GM21515 (cell line): ENCODE measurements at regions not wholly inside any gene's neighbourhood (a gene's known extent, or its start where the extent isn't known, plus 50 kb on each side); places are given as distances from the start of the nearest gene placed in this dataset.
"Not testable (repeated sequence)": the region's sequence is repeated elsewhere in the genome, so short reads cannot be mapped to it uniquely, and the experiment has no call there.

Source experiments
- ATAC-seq: cut with Tn5 transposase; IDR thresholded peaks from one replicate; pipeline ENCODE4 v1.9.1; 2021; ENCODE audit not compliant: unreplicated experiment

DNA sequence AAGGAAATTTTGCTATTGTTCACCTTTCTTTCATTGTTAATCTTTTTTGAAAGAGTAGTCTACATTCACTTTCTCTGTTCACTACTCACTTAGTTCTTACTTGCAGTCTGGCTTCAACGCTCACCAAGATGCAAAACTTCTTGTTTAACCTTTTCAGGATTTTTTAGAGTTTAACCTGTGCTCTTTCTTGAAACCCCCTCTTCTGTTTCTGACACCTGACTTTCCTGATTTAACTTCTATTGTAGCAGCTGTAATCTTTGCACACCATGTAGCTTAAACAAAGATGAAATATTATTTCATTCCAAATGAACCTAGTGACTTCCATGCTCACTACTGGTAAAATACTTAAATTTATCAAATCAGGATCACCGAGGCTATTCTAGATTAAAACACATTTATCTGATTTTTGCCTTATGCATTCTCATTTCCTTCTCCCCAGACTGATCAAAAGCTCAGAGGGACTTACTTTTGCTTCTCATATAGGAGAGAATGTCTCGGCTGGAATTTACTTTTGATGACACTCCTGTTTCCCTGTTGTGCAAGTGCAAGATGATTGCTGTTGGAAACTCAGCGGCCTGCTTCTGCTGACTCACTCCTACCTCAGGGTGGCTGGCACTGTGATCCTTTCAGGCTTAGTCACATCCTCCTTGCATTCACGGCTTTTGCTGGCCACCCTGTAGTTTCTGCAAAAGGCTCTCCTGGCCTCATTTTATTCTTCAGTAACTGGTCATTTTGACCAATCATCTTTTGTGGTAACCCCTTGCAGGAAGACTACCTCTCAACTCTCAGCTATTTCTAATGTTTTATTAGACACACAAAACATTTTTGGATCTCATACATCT lies 109.3 kb upstream of the IFNE start:
- no peak for ATAC-seq

DNA sequence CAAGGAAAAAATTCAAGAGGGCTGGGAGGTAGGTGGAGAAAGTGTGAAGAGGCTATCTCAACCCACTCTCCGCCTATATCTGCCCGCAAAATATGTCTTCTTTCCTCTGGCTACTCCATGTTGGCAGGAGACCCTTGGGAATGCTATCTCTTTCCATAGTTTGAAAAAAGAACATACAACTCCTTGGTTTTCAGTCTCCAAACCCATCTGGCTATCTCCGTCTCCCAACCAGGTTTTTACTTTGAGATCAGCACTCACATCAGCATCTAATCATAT lies 109.9 kb upstream of the IFNE start:
- no peak for ATAC-seq

DNA sequence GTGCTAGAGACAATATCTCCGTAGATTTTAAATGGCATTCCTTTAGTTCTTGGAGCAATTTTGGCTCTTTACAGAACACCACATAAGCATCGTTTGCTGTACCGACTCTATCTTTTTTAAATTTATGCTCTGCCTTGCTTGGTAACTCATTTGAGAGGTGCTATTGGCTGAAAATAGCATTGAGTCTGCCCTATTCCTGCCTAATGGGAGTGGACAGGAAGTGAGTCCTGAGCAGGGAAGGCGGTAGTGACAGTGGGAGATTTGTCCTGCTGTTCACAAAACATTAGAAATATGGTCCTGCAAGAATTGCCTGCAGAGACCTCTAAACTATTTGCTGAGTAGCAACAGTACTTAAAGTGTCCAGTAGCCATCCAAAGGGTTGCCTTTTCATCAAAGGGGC lies 115.2 kb upstream of the IFNE start:
- ATAC-seq: no peak

DNA sequence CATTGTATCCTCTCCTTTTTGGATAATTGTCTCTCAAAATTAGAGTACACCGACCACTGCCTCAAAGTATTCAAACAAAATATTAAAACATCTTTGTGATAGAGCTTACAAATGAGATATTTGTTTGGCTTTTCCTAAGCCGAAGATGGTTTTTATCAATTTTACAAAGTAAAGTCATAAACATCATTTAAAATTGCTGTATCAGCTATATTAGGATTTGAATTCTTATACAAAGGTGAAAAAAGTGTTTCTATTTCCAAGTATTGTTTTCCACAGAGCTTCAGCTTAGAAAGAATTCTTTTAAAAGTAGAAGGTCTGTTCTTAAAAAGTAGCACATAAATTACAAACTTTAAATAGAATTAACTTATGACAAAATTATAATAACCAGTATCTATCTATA lies 116.6 kb upstream of the IFNE start:
- no peak for ATAC-seq

DNA sequence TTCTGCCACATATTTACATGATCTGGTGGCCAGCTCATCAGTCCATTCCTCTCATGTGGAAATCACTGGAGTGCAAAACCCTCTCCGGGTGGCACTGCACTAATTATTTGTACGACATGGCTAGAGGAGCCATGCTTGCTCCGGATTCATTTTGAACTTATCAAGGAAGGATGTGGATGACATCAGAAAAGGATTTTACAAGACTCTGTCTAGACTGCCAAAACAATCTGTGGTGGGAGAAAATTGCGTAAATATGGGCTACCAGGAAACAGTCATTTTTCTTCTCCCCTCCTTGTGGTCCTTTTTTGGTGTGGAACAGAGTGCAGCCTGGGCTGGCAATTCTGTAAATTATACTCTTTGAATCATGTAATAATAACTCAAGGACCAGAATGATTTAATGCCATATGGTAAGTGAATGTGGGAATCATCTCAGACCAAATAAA lies 123.4 kb upstream of the IFNE start:
- no peak for ATAC-seq

DNA sequence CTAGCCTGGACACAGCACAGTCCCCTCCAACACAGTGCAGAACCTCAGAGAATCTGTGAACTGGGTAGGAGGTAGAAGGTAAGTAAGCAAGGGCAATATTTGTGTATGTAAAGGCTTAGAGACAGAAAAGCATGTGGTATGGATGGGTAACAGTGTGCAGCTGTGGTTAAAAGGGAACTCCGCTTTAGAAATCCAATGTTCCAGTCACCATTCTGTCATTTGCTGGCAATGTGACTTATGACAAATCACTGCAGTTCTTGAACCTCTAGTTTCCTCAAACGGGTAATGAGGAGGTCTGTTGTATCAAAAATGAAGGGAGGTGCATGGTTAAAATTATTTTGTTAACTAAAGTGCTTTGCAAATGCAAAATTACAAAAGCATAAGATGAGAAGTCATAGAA lies 125.5 kb upstream of the IFNE start:
- no peak for ATAC-seq

DNA sequence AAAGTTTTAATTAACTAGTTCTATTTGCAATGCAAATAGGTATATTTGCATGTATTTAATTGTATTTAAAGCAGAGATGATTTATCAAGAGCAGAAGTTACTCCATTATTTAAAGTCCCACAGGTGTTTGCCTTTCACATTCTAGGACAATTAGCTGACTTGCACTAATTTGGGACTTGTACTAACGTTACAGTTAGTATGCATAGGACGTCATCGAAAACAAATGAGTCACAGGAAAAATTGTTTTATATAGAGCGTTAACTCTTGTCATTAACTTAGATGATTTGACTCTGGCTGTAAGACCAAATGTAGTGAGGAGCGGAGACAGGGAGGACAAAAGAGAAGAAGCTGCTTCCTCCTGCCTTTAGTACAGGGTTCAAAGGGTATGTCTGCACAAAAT lies 126.1 kb upstream of the IFNE start:
- no peak for ATAC-seq

DNA sequence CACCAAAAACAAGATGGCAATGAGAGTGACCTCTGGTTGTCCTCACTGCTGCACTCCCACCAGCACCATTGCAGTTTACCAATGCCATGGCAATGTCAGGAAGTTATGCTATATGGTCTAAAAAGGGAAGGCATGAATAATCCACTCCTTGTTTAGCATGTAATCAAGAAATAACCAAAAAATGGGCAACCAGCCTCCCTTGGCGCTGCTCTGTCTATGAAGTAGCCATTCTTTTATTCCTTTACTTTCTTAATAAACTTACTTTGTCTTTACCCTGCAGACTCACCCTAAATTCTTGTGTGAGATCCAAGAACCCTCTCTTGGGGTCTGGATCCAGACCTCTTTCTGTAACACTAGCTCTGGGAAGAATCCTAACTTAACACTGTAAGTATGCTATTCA lies 127.4 kb upstream of the IFNE start:
- ATAC-seq: no peak

DNA sequence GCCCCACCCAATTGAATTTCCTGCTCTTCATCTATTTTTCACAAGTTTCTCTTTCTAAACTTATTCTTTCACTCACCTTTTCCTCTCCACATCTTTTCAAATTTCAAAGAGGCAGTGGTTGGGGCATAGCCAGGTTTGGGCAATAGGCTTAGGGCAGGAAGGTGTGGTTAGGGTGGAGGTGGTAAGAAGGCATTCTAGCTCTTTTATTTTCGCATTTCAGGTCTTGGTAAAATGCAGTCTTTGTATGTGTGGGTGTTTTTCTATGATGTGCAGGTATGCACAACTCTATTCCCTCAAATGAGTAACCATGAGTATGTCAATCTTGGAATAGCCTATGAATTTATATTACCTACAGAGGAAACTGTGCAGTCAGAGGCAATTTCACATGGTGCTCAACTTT lies 129.8 kb upstream of the IFNE start:
- ATAC-seq: no peak

DNA sequence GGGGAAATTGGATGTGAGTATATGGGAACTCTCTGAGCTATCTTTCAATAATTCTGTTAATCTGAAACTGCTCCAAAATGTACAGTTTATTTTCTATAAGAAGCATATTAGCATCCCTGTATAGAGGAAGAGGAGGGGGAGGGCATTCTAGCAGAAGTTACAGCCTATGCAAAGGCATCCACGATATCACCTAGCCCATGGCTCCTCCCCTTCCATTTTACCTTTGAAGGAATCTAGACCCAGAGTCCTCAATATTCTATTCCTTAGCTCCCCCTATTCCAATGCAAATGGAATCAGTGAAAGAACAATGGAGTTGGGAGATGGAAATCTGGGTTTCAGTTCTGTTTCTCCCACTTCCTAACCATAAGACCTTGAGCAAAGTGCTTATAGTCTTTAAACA lies 132.9 kb upstream of the IFNE start:
- ATAC-seq: no peak

DNA sequence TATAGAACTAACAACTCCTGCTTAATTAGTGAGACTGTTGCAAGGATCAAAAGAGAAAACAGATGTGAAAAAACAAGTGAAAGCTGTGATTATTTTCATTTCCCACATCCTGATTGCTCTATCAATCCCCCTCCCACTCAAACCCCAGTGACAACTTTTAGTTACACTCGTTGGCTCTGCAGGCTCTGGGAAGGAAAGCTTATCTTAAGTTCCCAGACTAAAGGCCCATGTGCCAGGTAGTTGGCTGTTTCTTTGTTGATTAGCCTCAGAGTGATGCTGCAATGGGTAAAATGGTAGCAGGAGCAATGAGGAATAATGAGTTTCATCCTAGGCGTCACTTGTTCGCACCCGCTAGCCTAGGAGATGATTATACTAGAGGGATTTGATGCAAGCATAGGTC lies 133.3 kb upstream of the IFNE start:
- no peak for ATAC-seq

DNA sequence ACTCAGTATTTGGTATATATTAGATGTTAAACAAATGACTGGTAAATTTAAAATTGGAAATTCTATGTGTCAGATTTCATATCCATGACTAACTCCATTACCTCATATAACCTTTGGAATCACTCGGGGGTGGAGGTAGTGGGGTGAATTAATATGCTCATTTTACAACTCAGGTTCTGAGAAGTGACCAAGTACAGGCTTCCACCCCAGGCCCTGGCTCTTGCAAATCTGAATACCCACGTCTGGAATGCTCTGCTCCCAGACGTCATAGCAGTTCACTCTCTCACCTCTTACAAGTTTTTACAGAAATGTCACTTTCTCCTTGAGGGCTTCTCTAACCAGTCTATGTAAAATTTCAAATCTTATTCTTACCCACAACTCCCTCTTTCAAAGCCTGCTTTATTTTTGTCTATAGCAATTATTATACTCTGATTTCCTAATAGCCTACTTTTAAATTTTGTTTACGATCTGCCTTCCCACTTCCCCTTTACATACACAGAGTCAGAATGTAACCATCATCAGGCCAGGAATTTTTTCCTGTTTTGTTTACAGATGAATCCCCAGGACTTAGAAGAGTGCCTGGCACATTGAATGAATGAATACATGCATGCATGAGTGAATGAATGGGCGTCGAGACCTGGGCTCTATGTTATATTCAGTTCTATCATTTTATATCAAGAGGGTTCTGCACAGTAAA lies 134.1 kb upstream of the IFNE start:
- no peak for ATAC-seq

DNA sequence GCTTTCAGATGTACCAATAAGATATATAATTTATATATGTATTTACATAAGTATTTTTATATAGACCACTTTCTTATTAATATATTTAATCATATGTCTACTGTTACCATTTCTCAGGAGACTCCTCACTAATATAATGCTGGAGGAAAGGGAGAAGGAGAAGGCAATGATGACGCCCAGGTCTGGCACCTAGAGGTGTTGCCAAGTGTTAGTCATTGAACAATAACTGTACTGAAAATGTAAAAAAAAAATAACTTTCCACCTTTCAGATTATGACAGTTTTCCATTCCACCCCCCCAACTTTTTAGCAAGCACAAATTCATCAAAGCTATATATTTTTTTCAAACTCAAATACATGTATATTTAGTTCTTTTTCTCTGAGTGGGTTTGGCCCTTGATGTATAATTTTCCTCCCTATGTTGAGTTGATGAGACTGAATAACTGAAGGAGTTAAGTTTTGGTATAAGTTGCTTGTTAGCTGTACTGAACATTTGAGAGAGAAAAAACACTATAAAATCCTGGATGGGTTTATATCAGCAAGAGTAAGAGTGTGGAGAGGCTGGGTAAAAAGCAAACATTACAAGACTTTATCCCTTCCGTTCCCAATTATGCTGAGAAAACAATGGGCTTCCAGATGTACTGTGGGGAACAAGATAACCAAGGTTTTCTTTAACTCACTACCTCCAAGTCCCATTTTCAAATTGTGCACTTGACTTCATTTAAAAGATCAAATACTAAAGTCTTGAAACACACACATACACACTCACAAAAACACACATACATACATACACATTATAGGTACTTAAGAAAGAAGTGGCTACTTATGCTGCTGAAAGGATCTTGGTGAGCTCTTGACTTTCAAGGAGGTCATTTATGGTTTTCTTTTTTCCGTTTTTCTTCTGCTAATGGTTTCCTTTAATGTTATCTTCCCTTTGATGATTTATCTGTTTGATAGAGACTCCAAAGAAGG lies 142.8 kb upstream of the IFNE start:
- ATAC-seq: no peak

DNA sequence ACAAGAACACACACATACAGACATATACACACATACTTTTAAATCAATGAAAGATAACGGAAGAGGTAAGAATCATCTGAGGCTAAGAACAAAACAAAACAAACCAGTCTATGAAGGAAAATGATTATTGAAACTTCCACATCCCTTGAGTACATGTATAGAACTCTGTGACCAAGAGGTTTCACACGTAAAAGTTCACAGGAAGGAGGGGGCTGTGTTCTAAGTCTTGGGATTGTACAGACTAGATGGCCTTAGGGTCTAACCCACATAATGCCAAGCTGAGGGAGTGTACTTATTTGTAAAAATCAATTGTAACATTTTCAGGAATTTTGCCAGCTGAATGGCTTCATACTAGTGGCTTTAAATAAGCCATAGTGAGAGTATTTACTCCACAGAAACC lies 144.4 kb upstream of the IFNE start:
- ATAC-seq: no peak

DNA sequence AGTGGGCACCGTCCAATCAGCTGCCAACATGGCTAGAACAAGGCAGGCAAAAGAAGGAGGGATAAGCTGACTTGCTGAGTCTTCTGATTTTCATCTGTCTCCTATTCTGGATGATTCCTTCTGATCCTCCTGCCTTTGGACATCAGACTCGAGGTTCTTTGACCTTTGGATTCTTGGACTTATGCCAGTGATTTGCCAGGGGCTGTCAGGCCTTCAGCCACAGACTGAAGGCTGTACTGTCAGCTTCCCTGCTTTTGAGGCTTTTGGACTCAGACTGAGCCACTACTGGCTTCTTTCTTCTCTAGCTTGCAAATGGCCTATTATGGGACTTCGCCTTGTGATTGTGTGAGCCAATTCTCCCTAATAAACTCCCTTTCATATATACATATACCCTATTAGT lies 146.8 kb upstream of the IFNE start:
- ATAC-seq: not testable (repeated sequence)

DNA sequence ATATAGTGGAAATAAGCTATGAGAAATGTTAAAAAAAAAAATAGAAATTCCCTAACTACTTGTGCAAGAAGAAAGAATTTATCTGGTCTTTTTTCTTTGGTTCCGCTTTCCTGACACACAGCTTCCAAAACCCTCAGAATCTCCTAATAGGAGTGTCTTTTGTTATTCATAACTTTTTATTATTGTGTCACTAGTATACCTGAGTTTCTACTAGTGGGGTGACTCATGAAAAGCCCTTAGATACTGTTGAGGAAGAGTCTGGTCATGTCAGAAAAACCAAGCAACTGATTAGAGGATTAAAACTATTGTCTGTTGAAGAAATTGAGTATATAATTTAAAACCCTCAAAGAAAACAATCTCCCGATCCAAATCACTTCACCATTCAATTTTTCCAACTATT lies 152.8 kb upstream of the IFNE start:
- no peak for ATAC-seq

DNA sequence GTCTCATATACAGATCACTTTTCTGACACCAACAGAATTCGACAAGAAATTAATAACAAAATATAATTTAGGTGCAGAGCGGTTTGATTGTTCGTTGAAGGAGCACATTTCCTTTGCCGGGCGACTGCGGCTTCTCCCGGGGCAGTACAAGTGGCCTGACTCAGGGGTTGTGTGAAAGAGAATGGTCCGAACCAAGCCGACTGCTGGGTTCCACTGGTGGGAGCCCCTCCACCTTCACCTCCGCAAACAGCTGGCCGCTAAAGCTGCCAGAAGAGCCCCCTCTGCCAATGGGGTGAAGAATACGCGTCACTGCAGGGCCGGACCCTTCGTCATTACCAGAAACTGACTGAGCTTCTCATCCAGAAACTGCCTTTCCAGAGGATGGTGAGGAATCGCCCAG lies 156.0 kb upstream of the IFNE start:
- ATAC-seq: no peak

DNA sequence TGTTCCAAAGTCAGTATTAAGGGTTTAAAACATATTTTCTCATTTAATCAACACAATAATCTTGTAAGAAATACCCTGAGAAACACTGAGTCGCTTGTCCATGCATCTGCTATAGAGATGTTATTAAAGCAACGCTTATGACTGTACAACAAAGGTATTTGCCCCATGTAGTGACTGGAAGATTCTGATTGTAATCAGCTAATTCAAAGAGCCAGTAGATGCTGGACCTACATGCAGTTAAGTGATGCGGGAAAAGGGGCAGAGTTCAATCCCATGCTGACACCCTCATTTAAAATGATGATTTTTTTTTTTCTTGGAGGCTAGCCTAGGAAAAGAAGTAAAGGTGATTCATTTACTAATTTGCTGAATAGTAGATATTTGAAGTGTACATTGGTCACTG lies 149.3 kb upstream of the MTAP start:
- no peak for ATAC-seq

DNA sequence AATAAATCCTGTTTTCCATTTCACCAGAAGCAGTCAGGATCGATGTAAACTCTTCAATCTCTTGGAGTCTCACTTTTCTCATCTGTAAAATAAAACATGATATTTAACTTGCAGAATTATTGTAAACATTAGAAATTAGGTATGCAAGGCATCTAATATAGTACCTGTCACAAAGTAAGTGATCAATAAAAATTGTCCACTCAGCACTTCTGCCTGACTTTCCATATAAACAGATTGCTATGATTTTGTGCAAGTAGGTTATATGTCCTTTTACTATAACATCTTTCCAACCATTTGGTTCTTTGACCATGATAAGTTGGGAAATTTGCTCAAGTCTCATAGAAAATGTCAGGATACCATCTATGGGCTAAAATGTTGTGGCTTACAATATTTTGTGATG lies 148.8 kb upstream of the MTAP start:
- ATAC-seq: no peak

DNA sequence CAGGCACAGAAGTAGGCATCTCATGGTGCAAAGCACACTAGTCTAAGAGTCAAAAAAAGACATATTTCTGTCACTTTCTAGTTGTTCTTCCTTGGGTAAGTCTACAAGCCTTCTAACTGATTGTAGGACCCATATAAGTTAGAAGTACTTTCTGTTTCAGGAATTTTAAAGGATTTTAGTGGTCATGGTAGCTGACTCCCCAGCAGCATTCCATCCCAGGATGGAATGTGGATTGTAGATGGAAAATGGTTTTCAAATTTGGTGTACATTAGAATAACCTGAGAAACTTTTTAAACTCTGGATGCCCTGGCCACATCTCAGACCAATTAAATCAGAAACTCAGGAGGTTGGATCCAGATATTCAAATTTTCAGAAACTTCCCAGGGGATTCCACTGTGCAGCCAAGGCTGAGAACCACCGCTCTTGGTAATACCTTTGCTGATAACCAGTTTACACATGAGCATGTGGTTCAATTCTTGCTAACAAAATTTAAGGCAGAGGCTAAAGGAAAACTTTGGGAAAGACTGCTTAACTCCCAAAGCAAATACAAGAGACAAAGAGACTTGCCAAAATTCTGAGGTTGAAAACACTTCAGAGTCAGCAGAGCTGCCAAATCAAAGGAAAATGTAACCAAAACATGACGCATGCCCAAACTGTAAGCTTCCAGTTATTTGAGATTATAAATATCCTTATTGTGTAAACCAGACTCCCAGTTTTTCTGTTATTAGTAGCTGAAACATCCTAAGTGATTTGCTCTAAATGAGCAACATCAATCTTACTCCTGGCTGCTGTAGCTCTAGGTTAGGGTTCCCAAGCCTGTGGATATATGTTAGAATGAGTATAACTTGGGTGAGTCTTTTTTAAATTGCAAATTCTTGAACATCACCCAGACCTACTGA lies 145.4 kb upstream of the MTAP start:
- ATAC-seq: no peak
